Skeletal muscle cell (primary cell): ENCODE measurements at regions not wholly inside any gene's neighbourhood (a gene's known extent, or its start where the extent isn't known, plus 50 kb on each side); places are given as distances from the start of the nearest gene placed in this dataset.

ENCODE experiments used
- DNase-seq: peaks from one replicate; pipeline ENCODE4 v3.0.0-alpha.2; 2010; ENCODE audit warnings: low read depth
- H3K4me3 ChIP-seq: 2 replicates; pipeline ENCODE4 v1.5.1; 2011; ENCODE audit warnings: low read depth, mild to moderate bottlenecking, control low read depth, low read length, moderate library complexity

DNA sequence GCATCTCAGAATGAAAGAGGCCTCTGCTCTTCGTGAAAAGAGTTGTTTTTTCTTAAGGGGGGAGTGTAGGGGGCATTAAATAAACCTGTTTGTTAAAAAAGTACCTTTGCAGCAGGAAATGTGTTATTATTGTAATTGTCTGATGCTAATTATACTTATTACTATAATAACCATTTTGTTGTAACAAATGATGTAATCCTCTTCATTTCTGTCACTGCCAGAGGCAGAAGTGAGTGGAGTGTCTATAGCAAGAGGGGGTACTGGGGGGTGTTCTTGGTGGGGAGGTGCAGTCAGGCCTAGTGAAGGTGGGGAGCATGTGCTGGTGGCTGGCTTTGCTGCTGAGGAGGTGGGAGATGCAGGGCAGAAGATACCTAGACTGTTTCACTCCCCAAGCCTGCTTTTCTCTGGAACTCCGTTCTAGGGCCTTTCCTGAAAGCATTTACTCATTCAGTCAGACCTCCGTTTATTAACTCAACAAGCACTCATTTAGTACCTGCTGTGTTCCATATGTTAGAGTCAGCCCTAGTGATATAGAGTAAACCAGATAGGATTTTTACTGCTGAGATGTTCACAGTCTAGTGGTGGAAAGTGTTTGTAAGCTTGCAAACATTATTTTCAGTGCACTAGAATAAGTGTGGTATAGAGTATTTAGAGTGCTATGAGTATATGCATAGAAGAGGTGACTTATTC lies 77.5 kb upstream of the CISTR start:
- no peak overlapping the region for H3K4me3 ChIP-seq
- DNase-seq: no peak

DNA sequence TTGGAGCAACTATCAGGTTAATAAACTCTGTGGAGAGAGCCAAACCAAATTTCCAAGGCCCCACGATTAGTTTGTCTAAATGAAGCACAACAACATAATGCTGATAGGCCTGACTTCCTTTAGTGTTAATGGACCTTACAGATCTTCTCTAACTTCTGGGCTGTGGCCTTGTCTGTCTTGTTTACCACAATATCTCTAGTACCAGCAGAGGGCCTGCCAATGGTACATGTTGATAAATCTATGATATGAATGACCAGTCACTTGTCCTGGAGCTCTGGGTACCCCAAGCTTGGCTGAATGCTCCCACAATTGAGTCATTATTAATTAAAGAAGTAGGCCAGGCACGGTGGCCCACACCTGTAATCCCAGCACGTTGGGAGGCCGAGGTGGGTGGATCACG lies 78.9 kb upstream of the CISTR start:
- no peak overlapping the region for H3K4me3 ChIP-seq
- DNase-seq: no peak

DNA sequence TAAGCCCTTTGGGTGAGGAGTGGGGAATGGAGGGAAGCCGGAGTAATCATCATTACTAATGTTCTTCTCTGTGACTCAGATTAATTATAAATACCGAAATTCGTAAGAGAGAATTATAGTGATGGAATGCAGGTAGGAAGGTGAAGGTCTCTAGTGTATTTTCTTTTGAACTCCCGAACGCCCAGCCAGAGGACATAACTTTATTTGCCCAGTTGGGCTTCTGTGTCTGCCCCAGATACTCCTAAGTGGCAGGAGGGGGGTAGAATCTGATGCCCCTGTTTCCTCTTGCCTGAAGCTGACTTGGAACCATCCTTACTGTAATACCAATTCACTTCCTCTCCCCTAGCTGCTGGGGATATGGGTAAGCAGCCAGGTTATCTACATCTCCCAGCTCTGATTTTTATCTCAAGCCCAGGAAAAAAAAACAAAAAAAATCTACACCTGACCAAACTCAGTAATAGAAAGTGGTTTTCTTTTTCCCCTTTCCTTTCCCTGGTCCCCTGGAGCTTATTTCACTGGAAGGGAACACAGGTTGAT lies 84.4 kb upstream of the CISTR start:
- no peak overlapping the region for H3K4me3 ChIP-seq
- DNase-seq: no peak

DNA sequence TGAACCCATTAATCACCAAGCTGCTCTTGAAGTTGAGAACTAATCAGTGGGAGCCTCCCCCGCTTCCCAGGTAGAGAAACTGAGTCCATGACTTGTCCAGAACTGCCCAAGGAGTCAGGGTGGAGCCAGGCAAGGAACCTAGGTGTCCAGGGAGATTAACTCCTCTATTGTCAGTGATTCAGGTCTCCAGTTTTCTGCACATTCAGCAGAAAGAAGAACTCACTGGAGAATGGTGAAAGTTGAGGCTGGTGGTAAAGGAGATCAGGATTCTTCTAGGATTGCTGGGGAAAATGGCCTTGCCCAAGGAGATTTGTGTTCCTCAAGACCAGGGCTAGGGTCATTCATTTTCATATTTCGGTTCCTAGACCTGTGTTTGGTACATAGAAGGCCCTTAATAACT lies 87.2 kb upstream of the CISTR start:
- no peak overlapping the region for H3K4me3 ChIP-seq
- no peak for DNase-seq

DNA sequence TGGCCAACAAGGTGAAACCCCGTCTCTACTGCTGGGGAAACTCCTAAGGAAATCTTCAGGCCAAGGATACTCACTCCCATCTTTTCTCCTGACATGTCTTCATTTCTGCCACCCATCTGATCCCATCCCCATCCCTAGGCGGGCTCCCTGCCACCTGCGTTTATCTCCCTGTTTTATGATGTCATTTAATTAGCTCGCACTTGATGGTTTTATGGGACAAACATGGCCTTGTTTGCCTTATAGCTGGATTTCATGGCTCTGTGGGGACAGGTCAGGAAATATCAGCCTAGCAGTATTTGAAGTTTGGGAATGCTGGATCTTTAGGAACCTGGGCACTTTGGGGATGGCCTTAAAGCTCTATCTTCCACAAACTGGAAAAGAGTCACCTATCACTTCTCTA lies 88.5 kb upstream of the CISTR start:
- no peak overlapping the region for H3K4me3 ChIP-seq
- no peak for DNase-seq

DNA sequence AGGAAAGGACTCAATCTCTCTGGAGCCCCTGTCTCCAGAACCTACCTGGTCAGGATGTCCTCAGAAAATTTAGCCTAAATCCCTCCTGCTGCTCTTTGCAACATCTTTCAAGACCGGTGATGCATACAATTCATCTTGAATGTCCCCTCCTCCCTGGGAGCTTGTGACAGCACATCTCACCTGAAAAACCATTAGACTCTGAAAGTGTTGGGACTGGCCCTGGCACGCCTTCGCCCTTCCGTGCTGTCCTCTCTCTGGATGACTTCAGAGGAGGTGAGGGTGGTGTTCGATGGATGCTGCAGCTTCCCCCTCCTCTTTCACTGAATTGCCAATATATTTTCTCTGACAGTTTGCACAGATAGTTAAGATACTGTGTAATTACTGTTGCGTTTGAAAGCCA lies 90.9 kb upstream of the CISTR start:
- H3K4me3 ChIP-seq: no peak overlapping the region
- DNase-seq: no peak

DNA sequence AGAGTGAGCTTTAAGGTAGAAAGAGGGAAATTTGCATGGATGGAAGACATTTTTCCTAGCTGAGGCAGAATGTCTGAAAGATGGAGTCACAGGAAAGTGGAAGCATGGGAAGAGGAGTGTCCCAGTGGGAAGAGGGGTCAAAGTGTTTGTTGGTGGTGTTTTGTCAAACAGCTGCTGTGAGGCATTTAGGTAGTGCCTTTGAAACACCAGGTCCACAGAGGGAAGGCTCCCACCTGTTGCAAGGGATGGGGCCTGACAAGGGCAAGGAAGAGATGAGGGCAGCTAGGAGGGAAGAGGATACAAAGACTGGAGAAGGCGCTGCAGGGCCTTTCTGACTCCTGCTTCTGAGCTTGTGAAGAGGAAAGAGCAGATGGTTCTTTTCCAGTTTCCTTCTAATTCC lies 91.8 kb upstream of the CISTR start:
- DNase-seq: no peak
- H3K4me3 ChIP-seq: no peak overlapping the region

DNA sequence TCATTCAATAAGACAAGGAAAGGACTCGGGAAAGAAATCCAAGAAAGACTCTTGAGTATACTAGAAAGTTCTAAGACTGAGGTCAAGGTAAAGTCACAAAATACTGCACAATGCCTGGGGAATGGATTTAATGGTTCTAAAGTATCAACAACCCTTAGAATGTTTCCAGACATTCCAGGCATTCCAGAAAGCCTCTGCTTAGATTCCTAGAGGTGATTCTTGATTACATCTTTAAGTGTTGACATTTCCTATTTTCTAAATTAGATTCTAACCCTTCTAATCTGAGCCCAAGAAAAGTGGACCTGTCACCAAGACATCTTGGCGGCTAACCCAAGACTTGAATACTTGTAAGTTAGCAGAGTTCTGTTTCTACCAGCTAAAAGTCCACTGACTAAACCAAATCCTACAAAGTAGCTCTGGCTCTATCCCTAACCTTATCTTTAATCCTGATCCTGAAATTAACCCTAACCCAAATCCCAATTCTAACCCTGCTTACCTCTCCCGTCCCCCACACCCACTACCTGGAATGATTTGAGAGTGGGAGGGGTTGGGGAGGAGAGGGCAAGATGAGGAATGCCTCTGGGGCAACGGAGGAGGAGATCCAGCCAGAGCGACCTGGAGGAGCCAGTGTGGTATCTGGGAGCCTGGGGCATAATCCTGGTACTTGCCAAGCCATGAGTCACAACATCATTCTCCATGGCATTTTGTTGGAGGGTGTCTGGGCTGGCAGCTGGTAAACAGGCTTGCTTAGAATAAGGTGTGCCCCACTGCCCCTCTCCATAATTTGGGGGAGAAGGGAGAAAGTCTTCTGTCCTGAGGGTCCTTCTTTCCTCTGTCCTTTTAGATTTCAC lies 93.4 kb upstream of the HOXC13 start:
- no peak for DNase-seq
- H3K4me3 ChIP-seq: no peak overlapping the region

DNA sequence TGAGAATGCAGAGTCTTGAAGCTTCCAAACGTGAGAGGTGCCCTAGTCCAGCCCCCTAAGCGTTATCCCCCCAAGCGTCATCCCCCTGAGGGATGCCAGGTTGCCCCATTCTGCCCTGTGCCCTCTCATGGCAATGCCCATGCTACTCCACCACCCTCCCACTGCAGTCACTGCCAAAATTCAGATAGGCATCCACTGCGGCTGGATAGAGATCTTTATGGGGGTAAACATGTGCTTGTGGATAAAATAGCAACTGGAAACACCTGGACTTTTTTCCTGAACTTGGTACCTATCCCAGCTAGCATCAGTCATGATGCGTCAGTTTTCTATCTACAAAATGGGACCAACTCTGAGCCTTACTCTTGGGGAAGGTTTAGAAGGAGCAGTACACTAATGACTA lies 92.7 kb upstream of the HOXC13 start:
- no peak overlapping the region for H3K4me3 ChIP-seq
- no peak for DNase-seq

DNA sequence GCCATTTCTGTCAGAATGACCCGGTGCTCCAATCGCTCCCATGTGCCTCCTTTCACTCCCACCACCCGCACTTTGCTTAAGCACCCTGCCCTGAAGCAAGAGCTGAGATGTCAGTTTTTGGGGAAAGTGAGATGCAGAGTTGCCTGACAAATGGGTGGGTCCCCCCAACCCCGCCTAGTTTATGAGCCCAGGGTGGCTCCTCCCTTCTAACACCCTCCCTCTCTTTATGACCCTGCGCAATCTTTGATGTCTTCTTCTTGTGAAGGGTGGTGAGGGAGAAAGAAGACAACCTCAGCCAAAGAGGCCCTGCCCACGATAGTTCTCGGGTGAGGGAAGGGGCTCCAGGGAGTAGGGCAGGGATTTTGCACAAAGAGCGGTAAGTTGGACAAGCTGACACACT lies 89.5 kb upstream of the HOXC13 start:
- DNase-seq: no peak
- no peak overlapping the region for H3K4me3 ChIP-seq

DNA sequence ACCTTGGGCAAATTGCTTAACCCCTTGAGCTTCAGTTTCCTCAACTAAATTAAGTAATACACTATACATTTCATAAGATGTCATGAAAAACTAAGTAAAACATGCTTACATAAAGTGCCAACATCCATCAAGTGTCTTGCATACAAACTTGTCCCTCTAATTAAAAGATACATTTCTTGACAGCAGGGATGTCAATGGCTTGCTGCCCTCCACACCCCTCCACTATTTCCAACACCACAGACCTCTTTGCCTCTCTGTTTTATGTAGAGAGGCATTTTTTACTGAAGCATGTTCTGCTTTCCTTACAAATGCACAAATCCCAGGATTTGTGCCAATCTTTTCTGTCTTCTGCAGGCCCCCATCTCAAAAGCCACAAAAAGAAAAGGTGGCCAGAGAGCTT lies 89.0 kb upstream of the HOXC13 start:
- no peak for DNase-seq

DNA sequence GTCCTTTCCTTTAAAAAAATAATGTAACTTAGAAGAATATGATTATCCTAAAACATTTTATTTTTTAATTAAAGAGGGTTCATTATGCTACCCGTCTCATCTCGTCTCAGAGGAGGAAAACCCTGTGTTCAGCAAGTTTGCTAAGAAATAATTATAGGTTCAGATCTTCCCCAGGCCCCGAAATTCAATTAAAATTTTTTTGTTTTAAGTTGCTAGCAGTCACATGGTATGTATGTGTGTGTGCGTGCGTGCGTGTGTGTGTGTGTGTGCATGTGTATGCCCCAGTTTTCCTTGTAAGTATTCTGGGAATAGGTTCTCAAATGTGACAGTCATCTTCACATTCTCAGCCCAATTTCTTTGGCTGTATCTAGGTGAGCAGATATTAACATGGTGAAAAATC lies 86.6 kb upstream of the HOXC13 start:
- DNase-seq: no peak
- no peak overlapping the region for H3K4me3 ChIP-seq

More for the DNA sequence above, 89.0 kb upstream of the HOXC13 start:
- H3K4me3 ChIP-seq: no peak overlapping the region

DNA sequence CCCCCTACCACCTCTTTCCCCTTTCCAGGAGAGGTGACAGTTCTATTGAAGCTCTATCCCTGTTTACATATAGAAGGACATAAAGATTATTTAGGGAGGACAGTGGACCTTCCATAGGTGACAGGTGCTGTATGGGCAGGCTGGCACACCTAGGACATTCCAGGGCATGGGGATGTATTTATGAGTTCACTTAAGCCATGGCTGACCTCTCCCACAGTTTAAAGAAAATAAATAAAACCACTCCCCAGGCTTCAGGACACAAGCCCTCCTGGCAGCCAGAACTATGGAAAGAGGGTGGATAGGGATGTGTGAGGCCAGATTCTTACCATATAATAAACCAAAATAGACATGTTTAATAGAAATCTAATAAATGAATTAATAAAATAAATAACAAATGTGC lies 85.6 kb upstream of the HOXC13 start:
- DNase-seq: no peak
- no peak overlapping the region for H3K4me3 ChIP-seq

DNA sequence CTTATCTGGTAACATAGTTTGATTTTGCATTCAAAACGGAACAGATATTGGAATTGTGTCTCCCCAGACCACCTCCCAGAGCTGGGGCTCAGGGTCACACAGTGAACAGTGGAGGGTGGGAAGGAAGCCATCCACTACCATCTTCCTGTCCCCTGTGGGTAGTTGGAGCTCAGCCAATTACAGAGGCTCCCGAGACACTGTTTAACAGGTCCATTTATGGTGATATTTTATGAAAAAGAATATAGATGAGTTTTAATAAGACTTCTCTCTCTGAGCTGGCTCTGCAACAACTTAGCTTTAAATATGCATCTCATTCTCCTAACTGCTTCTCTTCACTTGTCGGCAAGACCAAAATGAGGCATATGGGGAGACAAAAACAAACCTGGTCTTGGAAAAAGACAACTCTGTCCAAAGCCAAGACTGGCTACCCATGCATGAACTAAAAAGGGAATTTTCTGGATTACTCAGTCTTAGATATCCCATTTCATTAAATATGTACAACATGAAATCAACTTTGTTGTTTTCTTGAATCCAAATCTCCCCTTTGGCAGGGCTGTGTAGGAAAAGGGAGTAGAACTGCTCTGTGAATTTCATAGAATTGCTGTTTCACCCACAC lies 83.8 kb upstream of the HOXC13 start:
- no peak overlapping the region for H3K4me3 ChIP-seq
- DNase-seq: no peak

DNA sequence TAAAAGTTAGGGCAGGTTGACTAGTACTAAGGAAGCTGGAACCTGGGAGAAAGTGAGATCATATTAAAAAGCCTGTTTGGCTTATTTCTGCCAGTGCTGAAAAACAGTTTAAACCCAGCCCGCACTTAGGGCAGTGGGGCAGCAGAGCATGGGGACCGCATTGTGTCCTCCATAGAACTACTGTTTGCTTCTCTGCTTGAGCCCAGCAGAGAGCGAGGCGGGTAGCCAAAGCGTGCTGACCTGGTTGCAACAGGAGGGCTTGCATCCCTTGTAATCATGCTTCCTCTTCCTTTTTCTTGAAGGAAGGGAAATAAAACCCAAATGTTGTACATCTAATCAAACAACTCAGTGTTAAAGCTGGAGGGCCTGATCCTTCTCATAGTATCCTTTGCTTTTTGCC lies 82.5 kb upstream of the HOXC13 start:
- no peak for DNase-seq
- no peak overlapping the region for H3K4me3 ChIP-seq

DNA sequence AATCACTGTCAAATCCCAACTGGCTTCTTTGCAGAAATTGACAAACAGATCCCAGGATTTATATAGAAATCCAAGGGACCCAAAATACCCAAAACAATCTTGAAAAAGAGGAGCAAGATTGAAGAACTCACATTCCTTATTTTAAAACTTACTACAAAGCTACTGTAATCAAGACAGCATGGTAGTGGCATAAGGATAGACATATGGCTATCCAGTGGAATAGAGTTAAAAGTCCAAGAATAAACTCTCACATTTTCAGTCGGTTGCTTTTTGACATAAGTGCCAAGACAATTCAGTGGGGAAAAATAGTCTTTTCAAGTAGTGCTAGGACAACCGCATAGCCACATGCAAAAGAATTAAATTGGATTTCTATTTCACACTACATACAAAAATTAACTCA lies 81.0 kb upstream of the HOXC13 start:
- DNase-seq: no peak
- H3K4me3 ChIP-seq: no peak overlapping the region

DNA sequence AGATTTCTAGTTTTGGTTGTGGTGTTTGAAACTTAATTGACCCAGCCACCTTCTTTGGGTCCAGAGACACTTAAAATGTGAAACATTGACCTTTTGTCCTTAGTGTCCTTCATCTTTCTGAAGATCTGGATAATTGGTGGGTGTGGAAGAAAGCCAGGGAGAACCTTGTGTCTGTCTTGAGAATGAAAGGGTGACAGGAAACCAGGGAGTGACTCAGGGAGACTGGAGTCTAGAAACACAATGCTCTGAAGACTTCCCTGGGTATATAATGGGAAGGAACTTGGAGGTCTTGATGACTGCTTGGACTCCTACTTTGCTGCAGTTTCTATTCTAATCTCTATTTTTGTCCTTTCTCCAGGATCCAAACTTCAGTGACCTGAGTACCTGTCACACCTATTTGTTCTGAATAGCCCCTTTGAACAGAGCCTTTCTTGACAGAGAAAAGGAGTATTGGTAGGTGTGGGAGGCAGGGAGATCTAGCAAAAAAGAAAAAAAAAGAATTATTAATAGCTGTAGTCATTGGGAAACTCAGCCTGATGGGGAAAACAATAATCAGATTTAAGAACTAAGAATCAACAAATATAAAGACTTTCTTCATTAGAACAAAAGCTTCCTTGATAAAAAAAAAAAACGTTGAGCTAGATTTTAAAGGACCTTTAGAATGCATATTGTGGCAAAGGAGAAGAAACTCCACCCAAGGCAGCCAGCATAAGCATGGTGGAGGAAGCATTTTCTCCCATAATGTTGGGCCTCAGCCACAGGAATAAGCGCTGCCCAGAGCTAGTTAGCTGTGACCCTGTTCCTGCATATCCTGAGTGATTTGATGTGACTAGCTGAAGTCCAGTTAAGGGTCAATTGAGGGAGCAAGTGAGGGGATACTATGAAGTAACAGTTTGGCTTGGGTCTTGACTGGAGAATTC lies 77.9 kb upstream of the HOXC13 start:
- no peak for DNase-seq
- H3K4me3 ChIP-seq: no peak overlapping the region

DNA sequence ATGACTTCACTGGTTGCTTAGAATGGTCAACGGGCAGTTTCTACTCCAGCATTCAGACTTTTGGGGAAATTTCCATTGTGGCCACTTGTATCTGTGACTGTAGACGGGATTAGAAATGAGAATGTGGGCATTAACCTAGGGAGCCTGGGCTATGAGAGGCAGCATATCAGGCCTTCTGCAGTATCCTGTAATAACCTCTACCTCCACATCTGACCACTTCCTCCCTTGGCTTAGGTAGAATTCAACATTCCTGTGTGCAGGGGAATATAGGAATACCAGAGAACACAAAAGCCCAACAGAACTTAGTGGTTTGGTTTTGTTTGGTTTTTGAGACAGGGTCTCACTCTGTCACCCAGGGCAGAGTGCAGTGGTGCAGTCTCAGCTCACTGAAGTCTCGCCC lies 76.4 kb upstream of the HOXC13 start:
- DNase-seq: no peak
- no peak overlapping the region for H3K4me3 ChIP-seq

DNA sequence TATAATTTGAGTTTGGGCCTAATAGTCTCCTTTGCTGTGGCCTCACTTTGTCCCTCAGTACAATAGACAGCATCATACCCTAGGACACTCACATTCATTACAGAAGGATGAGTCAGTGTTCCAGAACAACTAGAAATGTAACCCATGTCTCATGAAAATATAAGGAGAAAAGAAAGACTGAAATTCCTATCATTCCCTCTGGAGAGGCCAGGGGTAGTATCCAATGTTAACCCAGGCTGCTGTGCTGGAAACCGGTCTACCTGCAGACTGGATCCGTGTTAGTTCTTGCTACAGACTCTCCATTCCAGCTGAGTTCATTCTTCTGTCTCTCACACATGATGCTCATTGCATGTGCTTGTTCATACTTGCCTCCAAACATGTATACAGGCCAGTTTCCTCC lies 75.8 kb upstream of the HOXC13 start:
- no peak overlapping the region for H3K4me3 ChIP-seq
- peak; percentile 6 for DNase-seq

DNA sequence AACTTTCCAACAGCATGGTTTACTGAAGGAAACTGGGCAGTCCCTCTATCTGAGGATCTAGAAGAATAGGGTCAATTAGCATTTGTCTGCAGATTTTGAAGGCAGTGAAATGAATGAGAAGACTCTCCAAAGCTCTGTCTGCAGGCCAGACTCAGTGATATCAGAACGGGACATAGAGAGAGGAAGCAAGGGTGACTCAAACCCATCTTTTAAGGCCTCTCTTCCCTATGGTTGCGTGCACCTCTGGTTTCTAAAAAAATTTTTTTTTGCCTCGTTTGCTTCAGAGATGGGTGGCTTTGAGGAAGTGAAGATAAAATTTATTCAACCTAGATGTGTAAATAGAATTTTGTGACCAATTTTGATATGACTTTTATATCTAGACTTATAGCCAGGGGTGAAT lies 71.9 kb upstream of the HOXC13 start:
- H3K4me3 ChIP-seq: no peak overlapping the region
- no peak for DNase-seq
